GM12878 (cell line): ENCODE measurements at regions not wholly inside any gene's neighbourhood (a gene's known extent, or its start where the extent isn't known, plus 50 kb on each side); places are given as distances from the start of the nearest gene placed in this dataset.

Experiments used
- ATAC-seq: fragments of 200-7000 bp; cut with Tn5 transposase; 3 replicates; pipeline ENCODE4 v1.9.1; 2020; ENCODE audit warnings: mild to moderate bottlenecking, moderate library complexity
- BruUV-seq: library from RNA; stranded (reverse); fragments of 400-500 nt; replicated peaks from 2 replicates; lab custom pipeline; 2021; lab: Mats Ljungman, UMichigan
- CTCF ChIA-PET: fragments of 300-600 bp; sonication (Branson Sonifier 250); formaldehyde crosslinking; extraction: SDS; loops from one replicate; lab custom pipeline; 2021; ENCODE audit warnings: inconsistent platforms; lab: Yijun Ruan, JAX
- POLR2A ChIA-PET: fragments of 350-600 bp; formaldehyde crosslinking; extraction: SDS; loops from one replicate; lab custom pipeline; 2021; ENCODE audit warnings: inconsistent platforms; lab: Charles Lee
- RAD21 ChIA-PET: fragments of 300-600 bp; sonication (Branson Sonifier 250); formaldehyde crosslinking; loops from one replicate; lab custom pipeline; 2023; ENCODE audit warnings: antibody characterized with exemption; ENCODE audit not compliant: unreplicated experiment; lab: Charles Lee
- SMC1A ChIA-PET: fragments of 300-600 bp; sonication (Branson Sonifier 250); formaldehyde crosslinking; loops from one replicate; lab custom pipeline; 2023; ENCODE audit not compliant: unreplicated experiment, uncharacterized antibody; lab: Charles Lee
- DNase-seq: peaks from one replicate; pipeline ENCODE4 v3.0.0-alpha.2; 2011; ENCODE audit warnings: low read depth, low spot score
- FAIRE-seq: peaks from 3 replicates; lab custom pipeline; 2011; peaks lifted over from hg19 to GRCh38; lab: Jason Lieb, UNC
- H2AFZ ChIP-seq: 2 replicates; pipeline ENCODE4 v1.6.0; 2011; ENCODE audit warnings: low read depth, low read length, control low read depth; ENCODE audit not compliant: control insufficient read depth
- H3K27ac ChIP-seq: 2 replicates; pipeline ENCODE4 v1.5.1; 2011; ENCODE audit warnings: control low read depth; ENCODE audit not compliant: control insufficient read depth, insufficient read depth
- H3K27me3 ChIP-seq, 2 experiments: replicated peaks in 1 of 2; 2 replicates each; pipeline versions ENCODE4 v1.6.0 to v1.6.1; 2011; ENCODE audit warnings: low read length in 1 of 2; ENCODE audit not compliant: control insufficient read depth in 2 of 2, insufficient read depth in 2 of 2
- H3K36me3 ChIP-seq, 2 experiments: 2 replicates each; pipeline ENCODE4 v1.5.1; 2011; ENCODE audit warnings: low read length in 1 of 2; ENCODE audit not compliant: control insufficient read depth in 2 of 2, insufficient read depth in 2 of 2
- H3K4me1 ChIP-seq: 2 replicates; pipeline ENCODE4 v1.6.1; 2011; ENCODE audit warnings: mild to moderate bottlenecking, low read length, moderate library complexity, mixed read lengths; ENCODE audit not compliant: control insufficient read depth, insufficient read depth
- H3K4me2 ChIP-seq: 2 replicates; pipeline ENCODE4 v1.6.0; 2011; ENCODE audit warnings: control low read depth; ENCODE audit not compliant: control insufficient read depth, insufficient read depth
- H3K4me3 ChIP-seq: fragments of 200-600 bp; sonication (generic); 2 replicates; pipeline ENCODE4 v1.5.1; 2016
- H3K79me2 ChIP-seq: 2 replicates; pipeline ENCODE4 v1.6.0; 2011; ENCODE audit warnings: low read length; ENCODE audit not compliant: control insufficient read depth, insufficient read depth
- H3K9ac ChIP-seq: 2 replicates; pipeline ENCODE4 v1.8.0; 2011; ENCODE audit warnings: low read length, control low read depth, mixed read lengths; ENCODE audit not compliant: control insufficient read depth, insufficient read depth
- H3K9me3 ChIP-seq: replicated peaks from 3 replicates; pipeline ENCODE4 v1.5.1; 2011; ENCODE audit warnings: mild to moderate bottlenecking, low read length; ENCODE audit not compliant: control insufficient read depth, insufficient read depth
- H4K20me1 ChIP-seq: 2 replicates; pipeline ENCODE4 v1.6.0; 2011; ENCODE audit not compliant: control insufficient read depth, insufficient read depth
- ATF7 ChIP-seq: fragments of 450-650 bp; IDR thresholded peaks from 2 replicates; pipeline ENCODE4 v1.6.1; 2016; ENCODE audit warnings: low read depth, mild to moderate bottlenecking
- CBX3 ChIP-seq: fragments of 200-600 bp; sonication (generic); IDR thresholded peaks from 2 replicates; pipeline ENCODE4 v1.6.1; 2016; ENCODE audit warnings: low read depth, borderline replicate concordance
- CHD4 ChIP-seq: fragments of 200-600 bp; sonication (generic); IDR thresholded peaks from 2 replicates; pipeline ENCODE4 v1.6.1; 2016; ENCODE audit warnings: mild to moderate bottlenecking
- DPF2 ChIP-seq: fragments of 450-650 bp; IDR thresholded peaks from 2 replicates; pipeline ENCODE4 v1.6.1; 2017; ENCODE audit warnings: mild to moderate bottlenecking
- ELK1 ChIP-seq: IDR thresholded peaks from 2 replicates; pipeline ENCODE4 v1.6.1; 2012; ENCODE audit warnings: low read depth, low read length, improper control_type of control experiment
- GATAD2B ChIP-seq: fragments of 450-650 bp; conservative IDR thresholded peaks from 2 replicates; pipeline ENCODE4 v1.6.1; 2017; ENCODE audit warnings: low read depth, mild to moderate bottlenecking, moderate library complexity
- HDAC6 ChIP-seq: fragments of 200-600 bp; sonication (generic); IDR thresholded peaks from one replicate; pipeline ENCODE4 v1.8.0; 2017; ENCODE audit warnings: antibody characterized with exemption; ENCODE audit not compliant: unreplicated experiment
- MYC ChIP-seq: IDR thresholded peaks from 2 replicates; pipeline ENCODE4 v1.6.1; 2011; ENCODE audit warnings: mild to moderate bottlenecking, low read length, moderate library complexity, inconsistent platforms; ENCODE audit not compliant: insufficient read depth, insufficient replicate concordance, insufficient read length, severe bottlenecking
- NFIC ChIP-seq: IDR thresholded peaks from 2 replicates; pipeline ENCODE4 v1.6.1; 2012; ENCODE audit warnings: low read depth, mild to moderate bottlenecking, inconsistent platforms, low read length, moderate library complexity
- NR2F1 ChIP-seq: fragments of 450-650 bp; conservative IDR thresholded peaks from 2 replicates; pipeline ENCODE4 v1.6.1; 2017; ENCODE audit warnings: mild to moderate bottlenecking
- POLR2A ChIP-seq: IDR thresholded peaks from 2 replicates; pipeline ENCODE4 v1.6.1; 2011; ENCODE audit warnings: low read depth, mild to moderate bottlenecking, low read length
- RCOR1 ChIP-seq: conservative IDR thresholded peaks from 2 replicates; pipeline ENCODE4 v1.6.1; 2012; ENCODE audit warnings: low read depth, low read length, improper control_type of control experiment
- RFX5 ChIP-seq: IDR thresholded peaks from 2 replicates; pipeline ENCODE4 v1.6.1; 2011; ENCODE audit warnings: low read depth, low read length, improper control_type of control experiment
- SREBF1 ChIP-seq: IDR thresholded peaks from 2 replicates; pipeline ENCODE4 v1.6.1; 2012; ENCODE audit warnings: mild to moderate bottlenecking, low read length
- SUZ12 ChIP-seq: fragments of 200-600 bp; sonication (generic); IDR thresholded peaks from one replicate; pipeline ENCODE4 v1.6.1; 2018; ENCODE audit warnings: antibody characterized with exemption, mild to moderate bottlenecking; ENCODE audit not compliant: unreplicated experiment
- WGBS: methylation state at CpG from one replicate; pipeline ENCODE4 v1.1.6; 2016; ENCODE audit warnings: low lambda C conversion rate; ENCODE audit not compliant: insufficient replicate concordance, insufficient coverage; ENCODE audit errors: missing lambda C conversion rate; 5-methylcytosine and 5-hydroxymethylcytosine counted together
- in situ Hi-C: fragments of 300-500 bp; cut with MboI; formaldehyde crosslinking; loops from 9 replicates; pipeline ENCODE4 v1.14.3; 2018; ENCODE audit warnings: mixed read lengths
- intact Hi-C: fragments of 100-400 bp; cut with micrococcal nuclease; formaldehyde crosslinking; loops from one replicate; pipeline ENCODE4 v1.14.2; 2022; ENCODE audit not compliant: unreplicated experiment
- TF ChIP-seq, protein P1 (sequence below): fragments of 450-650 bp; IDR thresholded peaks from 2 replicates; pipeline ENCODE4 v1.6.1; 2014; ENCODE audit warnings: mild to moderate bottlenecking

DNA sequence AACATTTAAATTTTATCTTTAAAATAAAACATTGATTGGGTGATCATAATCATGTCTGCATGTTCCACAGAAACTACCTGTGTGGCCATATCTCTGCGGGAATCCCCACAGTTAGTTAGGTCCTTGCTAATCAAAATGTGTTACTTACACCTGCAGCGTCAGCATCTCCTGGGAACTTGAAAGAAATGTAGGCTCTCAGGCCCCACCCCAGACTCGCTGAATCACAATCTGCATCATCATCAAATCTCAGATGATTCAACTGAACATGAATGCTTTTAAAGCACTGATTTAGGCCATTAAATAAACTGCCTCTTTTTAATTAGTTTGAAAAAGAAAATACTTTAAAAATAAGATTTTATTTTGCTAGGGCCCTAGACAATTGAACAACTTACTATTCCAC, 577.8 kb downstream of the PYDC2 start:
- TF ChIP-seq GATAD2B (no peak), CBX3 (no peak), POLR2A (no peak), DPF2 (no peak)
- TF ChIP-seq, protein P1, sequence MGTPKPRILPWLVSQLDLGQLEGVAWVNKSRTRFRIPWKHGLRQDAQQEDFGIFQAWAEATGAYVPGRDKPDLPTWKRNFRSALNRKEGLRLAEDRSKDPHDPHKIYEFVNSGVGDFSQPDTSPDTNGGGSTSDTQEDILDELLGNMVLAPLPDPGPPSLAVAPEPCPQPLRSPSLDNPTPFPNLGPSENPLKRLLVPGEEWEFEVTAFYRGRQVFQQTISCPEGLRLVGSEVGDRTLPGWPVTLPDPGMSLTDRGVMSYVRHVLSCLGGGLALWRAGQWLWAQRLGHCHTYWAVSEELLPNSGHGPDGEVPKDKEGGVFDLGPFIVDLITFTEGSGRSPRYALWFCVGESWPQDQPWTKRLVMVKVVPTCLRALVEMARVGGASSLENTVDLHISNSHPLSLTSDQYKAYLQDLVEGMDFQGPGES: no peak
- DNase-seq: no peak
- ChIA-PET RAD21 (no interaction called here), SMC1A (interaction anchor here (0.8 to 1.7 kb wide), 6 partner anchors 9 to 90 kb away, joined by 3 to 6 read pairs (median 3); no protein-coding TSS in a partner anchor), CTCF (interaction anchor here (2.0 kb wide), 1 partner anchor 14 kb away, joined by 9 read pairs; no protein-coding TSS in a partner anchor), POLR2A (no interaction called here)
- no peak overlapping the region for H2AFZ ChIP-seq
- no TSS peak for BruUV-seq
- peaks cover 2% of the 10 kb centered on the region; the same call in 2 of the 3 replicates for H3K9me3 ChIP-seq
- no peak overlapping the region for H3K4me2 ChIP-seq
- 75% methylated on average over 3 of the region's 3 CpGs for WGBS
- no peak for FAIRE-seq
- no peaks in the 10 kb centered on the region for H3K79me2 ChIP-seq
- no peaks in the 10 kb centered on the region for H4K20me1 ChIP-seq
- no peaks in the 10 kb centered on the region for H3K36me3 ChIP-seq
- H3K27ac ChIP-seq: no peak overlapping the region
- no peak overlapping the region for H3K4me3 ChIP-seq
- intact Hi-C loops: no loop called here
- H3K27me3 ChIP-seq: no peaks in the 10 kb centered on the region
- no peak overlapping the region for H3K9ac ChIP-seq
- H3K4me1 ChIP-seq: peaks cover 11% of the 10 kb centered on the region; the same call in 1 of the 2 replicates
- no peak for ATAC-seq
- in situ Hi-C loops: no loop called here

- Histone ChIP-seq H3K36me3 (no peaks in the 10 kb centered on the region), H3K9me3 (peaks cover 2% of the 10 kb centered on the region; the same call in 2 of the 3 replicates), H3K27me3 (no peaks in the 10 kb centered on the region), H2AFZ (no peak overlapping the region), H4K20me1 (no peaks in the 10 kb centered on the region), H3K4me2 (no peak overlapping the region), H3K4me1 (peaks cover 11% of the 10 kb centered on the region; the same call in 1 of the 2 replicates), H3K27ac (no peak overlapping the region), H3K79me2 (no peaks in the 10 kb centered on the region), H3K4me3 (no peak overlapping the region), H3K9ac (no peak overlapping the region)
- RAD21 ChIA-PET: no interaction called here
- 53% methylated on average over 5 of the region's 5 CpGs for WGBS
- in situ Hi-C loops (no loop called here), intact Hi-C loops (no loop called here)
- DNase-seq (no peak), ATAC-seq (no peak), FAIRE-seq (no peak)
- SMC1A ChIA-PET: interaction anchor here (0.8 to 1.7 kb wide), 5 partner anchors 8 to 90 kb away, joined by 3 to 6 read pairs (median 3); no protein-coding TSS in a partner anchor
- POLR2A ChIA-PET: no interaction called here
- CTCF ChIA-PET: no interaction called here
- BruUV-seq: no TSS peak
- no peak for TF ChIP-seq CHD4
- TF ChIP-seq HDAC6: no peak
- TF ChIP-seq MYC: no peak
- TF ChIP-seq, protein P1: no peak
- TF ChIP-seq ATF7: no peak
- TF ChIP-seq GATAD2B: no peak
- TF ChIP-seq RCOR1: no peak
- TF ChIP-seq SUZ12: no peak
- no peak for TF ChIP-seq NR2F1
- TF ChIP-seq RFX5: no peak
- no peak for TF ChIP-seq ELK1
- TF ChIP-seq NFIC: no peak
- no peak for TF ChIP-seq SREBF1
Observed at GRCh38 chr3:192039593-192039992, 578.6 kb downstream of the PYDC2 start.
